VCaP (cell line): ENCODE measurements at regions not wholly inside any gene's neighbourhood (a gene's known extent, or its start where the extent isn't known, plus 50 kb on each side); places are given as distances from the start of the nearest gene placed in this dataset.

Experiments used
- H3K27ac ChIP-seq: fragments of 450-650 bp; 2 replicates; pipeline ENCODE4 v1.5.1; 2017
- TF ChIP-seq, protein P1 (sequence below): fragments of 450-650 bp; conservative IDR thresholded peaks from 2 replicates; pipeline ENCODE4 v1.5.1; 2017; ENCODE audit warnings: mild to moderate bottlenecking, moderate library complexity

GRCh38 chr10:47090903-47091302, 179.7 kb downstream of the PTPN20 start:
- H3K27ac ChIP-seq = no peak overlapping the region
- TF ChIP-seq, protein P1, sequence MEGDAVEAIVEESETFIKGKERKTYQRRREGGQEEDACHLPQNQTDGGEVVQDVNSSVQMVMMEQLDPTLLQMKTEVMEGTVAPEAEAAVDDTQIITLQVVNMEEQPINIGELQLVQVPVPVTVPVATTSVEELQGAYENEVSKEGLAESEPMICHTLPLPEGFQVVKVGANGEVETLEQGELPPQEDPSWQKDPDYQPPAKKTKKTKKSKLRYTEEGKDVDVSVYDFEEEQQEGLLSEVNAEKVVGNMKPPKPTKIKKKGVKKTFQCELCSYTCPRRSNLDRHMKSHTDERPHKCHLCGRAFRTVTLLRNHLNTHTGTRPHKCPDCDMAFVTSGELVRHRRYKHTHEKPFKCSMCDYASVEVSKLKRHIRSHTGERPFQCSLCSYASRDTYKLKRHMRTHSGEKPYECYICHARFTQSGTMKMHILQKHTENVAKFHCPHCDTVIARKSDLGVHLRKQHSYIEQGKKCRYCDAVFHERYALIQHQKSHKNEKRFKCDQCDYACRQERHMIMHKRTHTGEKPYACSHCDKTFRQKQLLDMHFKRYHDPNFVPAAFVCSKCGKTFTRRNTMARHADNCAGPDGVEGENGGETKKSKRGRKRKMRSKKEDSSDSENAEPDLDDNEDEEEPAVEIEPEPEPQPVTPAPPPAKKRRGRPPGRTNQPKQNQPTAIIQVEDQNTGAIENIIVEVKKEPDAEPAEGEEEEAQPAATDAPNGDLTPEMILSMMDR = no peak

DNA sequence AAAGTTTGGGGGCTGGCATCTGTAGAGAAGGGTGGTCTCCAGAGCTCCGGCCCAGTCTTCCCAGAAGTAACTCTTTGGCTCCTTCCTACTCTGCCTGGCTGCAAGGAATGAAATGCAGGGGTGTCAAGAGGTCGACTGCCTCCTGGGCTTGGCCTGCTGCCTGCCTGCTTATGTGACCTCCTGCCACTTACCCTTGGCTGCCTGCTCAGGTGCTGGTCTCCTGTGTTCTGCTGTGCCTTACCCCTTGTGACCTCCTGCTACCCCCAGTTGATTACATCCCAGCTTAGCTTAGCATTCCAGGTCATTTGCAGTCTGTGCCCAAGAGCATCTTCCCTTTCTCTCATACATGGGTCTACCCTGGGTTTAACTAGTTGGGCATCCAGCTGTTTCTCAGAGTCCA, 180.2 kb downstream of the PTPN20 start:
- no peak overlapping the region for H3K27ac ChIP-seq
- TF ChIP-seq, protein P1 = no peak

DNA sequence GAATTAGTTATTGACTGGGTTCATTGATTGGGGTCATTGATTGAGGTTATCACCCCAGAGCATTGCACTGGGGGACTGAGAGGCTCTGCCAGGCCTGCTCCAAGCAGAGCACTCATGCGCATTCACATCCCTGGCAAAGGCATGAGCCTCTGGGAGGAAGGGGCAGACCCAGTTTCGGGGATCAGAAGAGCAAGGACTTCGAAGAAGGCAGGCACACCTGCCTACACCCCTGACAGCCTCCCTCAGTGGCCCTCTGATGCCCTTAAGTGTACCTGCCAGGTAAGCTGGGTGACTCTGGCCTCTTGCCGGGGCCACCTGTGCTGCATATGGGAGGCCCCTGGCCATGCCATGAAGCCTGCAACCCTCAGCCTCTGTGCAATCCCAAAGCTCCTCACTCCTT, 181.1 kb downstream of the PTPN20 start:
- no peak overlapping the region for H3K27ac ChIP-seq
- TF ChIP-seq, protein P1 = no peak

GRCh38 chr10:47092831-47093230, 181.6 kb downstream of the PTPN20 start:
- no peak overlapping the region for H3K27ac ChIP-seq
- TF ChIP-seq, protein P1 = no peak

DNA sequence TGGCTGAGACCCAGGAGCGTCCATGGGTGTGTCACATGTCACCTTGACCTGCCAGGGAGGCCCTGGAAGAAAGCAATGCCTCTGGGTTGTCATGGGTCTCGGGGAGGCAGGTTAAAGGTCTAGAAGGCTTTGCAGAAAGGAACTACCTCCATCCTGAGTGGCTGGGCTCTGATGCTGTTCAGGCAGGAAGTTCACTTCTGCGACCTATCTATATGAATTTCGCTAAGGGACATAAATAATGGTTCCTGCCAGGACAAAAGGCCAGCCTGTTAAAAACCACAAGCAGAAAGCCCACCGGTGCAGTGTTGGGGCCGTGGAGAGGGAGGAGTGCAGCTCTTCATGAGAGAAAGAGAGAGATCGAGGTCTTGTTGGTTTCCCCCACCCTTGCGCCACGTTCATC, 182.9 kb downstream of the PTPN20 start:
- TF ChIP-seq, protein P1 = no peak
- no peak overlapping the region for H3K27ac ChIP-seq

DNA sequence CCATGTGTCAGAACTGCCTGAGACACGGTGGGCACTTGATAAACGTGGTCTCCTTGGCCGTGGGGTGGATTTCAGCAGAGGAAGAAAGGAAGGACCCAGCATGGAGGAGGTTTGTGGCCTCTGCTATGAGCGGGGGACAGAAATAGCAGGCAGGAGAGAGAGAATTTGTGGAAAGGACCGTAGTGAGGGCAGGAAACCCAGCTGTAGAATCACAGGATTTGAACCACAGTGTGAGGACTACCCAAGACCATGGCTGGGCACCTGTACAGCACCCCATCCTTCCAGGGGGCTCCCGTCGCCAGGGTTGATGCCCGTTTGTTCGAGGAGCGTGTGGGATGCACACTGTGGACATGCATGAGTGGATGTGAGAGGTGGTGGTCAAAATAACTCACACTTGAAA, 183.4 kb downstream of the PTPN20 start:
- H3K27ac ChIP-seq = no peak overlapping the region
- TF ChIP-seq, protein P1 = no peak

DNA sequence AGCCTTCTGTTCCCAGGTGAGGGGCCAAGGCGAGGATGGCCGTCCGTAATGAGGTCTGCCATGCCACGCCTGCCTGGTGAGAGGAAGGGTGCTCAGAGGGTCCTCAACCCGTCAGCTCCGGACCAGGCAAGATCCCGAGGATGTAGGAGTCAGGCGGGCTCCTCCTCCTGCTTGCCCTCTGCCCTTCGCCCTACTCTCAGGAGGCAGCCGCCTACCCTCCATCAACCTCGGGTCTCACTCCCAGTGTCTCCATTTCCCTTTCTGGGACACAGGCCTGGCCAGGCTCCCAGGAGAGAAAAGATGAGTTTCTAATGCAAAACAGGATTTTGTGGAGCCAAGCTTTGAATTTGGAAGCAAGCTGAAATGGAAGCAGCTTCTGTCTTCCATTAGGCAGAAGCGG, 184.0 kb downstream of the PTPN20 start:
- TF ChIP-seq, protein P1 = no peak

More for the DNA sequence above, 184.0 kb downstream of the PTPN20 start:
- H3K27ac ChIP-seq = no peak overlapping the region
